ENCODE measurements at regions not wholly inside any gene's neighbourhood (a gene's known extent, or its start where the extent isn't known, plus 50 kb on each side); places are given as distances from the start of the nearest gene placed in this dataset.

- Histone ChIP-seq H3K27me3 (no peaks in the 10 kb centered on the region), H3K9me3 (no peaks in the 10 kb centered on the region), H3K4me3 (no peak overlapping the region), H3K36me3 (no peaks in the 10 kb centered on the region), H3K27ac (replicated peaks in 1 of 4) (no peak overlapping the region), H3K4me1 (no peaks in the 10 kb centered on the region)
- no peak for DNase-seq (ENCODE audit: extremely low spot score)
- 83% methylated on average over 2 of the region's 2 CpGs for WGBS
- intact Hi-C loops (cut with DNase I) = no loop called here
- TF ChIP-seq EP300 (IDR thresholded peaks at IDR 0.05) (no peak), CTCF (IDR thresholded peaks at IDR 0.05) (no peak), POLR2A (IDR thresholded peaks at IDR 0.05; ENCODE audit: low read depth) (no peak), POLR2AphosphoS5 (IDR thresholded peaks at IDR 0.05) (no peak)
Observed at GRCh38 chr10:28418069-28418468, 114.8 kb upstream of the WAC start.

GRCh38 chr10:28425422-28425821, 107.5 kb upstream of the WAC start:
- Histone ChIP-seq H3K36me3 (no peaks in the 10 kb centered on the region), H3K4me3 (no peak overlapping the region), H3K9me3 (no peaks in the 10 kb centered on the region), H3K4me1 (no peaks in the 10 kb centered on the region), H3K27me3 (no peaks in the 10 kb centered on the region), H3K27ac (replicated peaks in 1 of 4) (no peak overlapping the region)
- WGBS = 80% methylated on average over 3 of the region's 3 CpGs
- intact Hi-C loops (cut with DNase I) = no loop called here
- TF ChIP-seq EP300 (IDR thresholded peaks at IDR 0.05) (no peak), POLR2A (IDR thresholded peaks at IDR 0.05; ENCODE audit: low read depth) (no peak), CTCF (IDR thresholded peaks at IDR 0.05) (no peak), POLR2AphosphoS5 (IDR thresholded peaks at IDR 0.05) (no peak)
- no peak for DNase-seq (ENCODE audit: extremely low spot score)

DNA sequence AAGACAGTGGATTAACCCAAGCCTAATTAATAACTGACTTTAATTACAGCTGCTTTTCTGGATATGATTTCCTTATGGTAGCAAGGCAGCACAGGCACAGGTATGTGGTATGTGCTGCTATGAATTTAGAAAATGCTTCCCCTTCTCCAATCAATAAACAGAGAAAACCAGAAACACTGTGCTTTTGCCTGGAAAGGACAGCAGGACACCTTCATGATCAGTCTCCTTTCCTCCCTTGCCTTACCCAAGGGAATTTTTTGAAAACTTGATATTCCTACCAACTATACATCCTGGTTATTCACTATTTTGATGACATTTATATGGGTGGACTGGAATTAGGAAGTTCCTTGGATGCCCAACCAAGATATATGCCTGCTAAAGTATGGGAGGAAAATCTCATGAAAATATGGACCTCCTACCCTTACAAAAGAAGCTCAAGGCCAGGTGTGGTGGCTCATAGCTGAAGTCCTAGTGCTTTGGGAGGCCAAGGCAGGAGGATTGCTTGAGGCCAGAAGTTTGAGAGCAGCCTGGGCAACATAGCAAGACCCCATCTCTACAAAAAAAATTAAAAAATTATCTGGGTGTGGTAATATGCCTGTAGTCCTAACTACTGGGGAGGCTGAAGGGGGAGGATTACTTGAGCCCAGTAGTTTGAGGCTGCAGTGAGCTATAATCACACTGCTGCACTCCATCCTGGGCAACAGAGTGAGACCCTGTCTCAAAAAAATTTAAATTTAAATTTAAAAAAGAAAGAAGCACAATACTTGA, 106.3 kb upstream of the WAC start:
- Histone ChIP-seq H3K4me1 (no peaks in the 10 kb centered on the region), H3K4me3 (no peak overlapping the region), H3K9me3 (no peaks in the 10 kb centered on the region), H3K27me3 (no peaks in the 10 kb centered on the region), H3K27ac (replicated peaks in 1 of 4) (no peak overlapping the region), H3K36me3 (no peaks in the 10 kb centered on the region)
- no peak for TF ChIP-seq POLR2AphosphoS5 (IDR thresholded peaks at IDR 0.05)
- TF ChIP-seq CTCF (IDR thresholded peaks at IDR 0.05) = no peak
- TF ChIP-seq POLR2A (IDR thresholded peaks at IDR 0.05; ENCODE audit: low read depth) = no peak
- no peak for TF ChIP-seq EP300 (IDR thresholded peaks at IDR 0.05)
- DNase-seq (ENCODE audit: extremely low spot score) = no peak
- intact Hi-C loops (cut with DNase I) = no loop called here

GRCh38 chr10:28427376-28427775, 105.5 kb upstream of the WAC start:
- Histone ChIP-seq H3K4me3 (no peak overlapping the region), H3K4me1 (peaks cover 0 to 6% (median 4%) of the 10 kb centered on the region in 4 donors), H3K27me3 (no peaks in the 10 kb centered on the region), H3K9me3 (no peaks in the 10 kb centered on the region), H3K36me3 (no peaks in the 10 kb centered on the region), H3K27ac (replicated peaks in 1 of 4) (no peak overlapping the region)
- DNase-seq (ENCODE audit: extremely low spot score) = no peak
- intact Hi-C loops (cut with DNase I) = no loop called here
- TF ChIP-seq EP300 (IDR thresholded peaks at IDR 0.05) = no peak
- no peak for TF ChIP-seq POLR2A (IDR thresholded peaks at IDR 0.05; ENCODE audit: low read depth)
- WGBS = 68% methylated on average over 5 of the region's 5 CpGs

- Histone ChIP-seq H3K27ac (replicated peaks in 1 of 4) (no peak overlapping the region), H3K27me3 (no peaks in the 10 kb centered on the region), H3K4me1 (peaks cover 0 to 9% (median 6%) of the 10 kb centered on the region in 4 donors), H3K36me3 (no peaks in the 10 kb centered on the region), H3K4me3 (no peak overlapping the region), H3K9me3 (no peaks in the 10 kb centered on the region)
- intact Hi-C loops (cut with DNase I) = no loop called here
- DNase-seq (ENCODE audit: extremely low spot score) = no peak
- TF ChIP-seq EP300 (IDR thresholded peaks at IDR 0.05) (no peak), POLR2A (IDR thresholded peaks at IDR 0.05; ENCODE audit: low read depth) (no peak), CTCF (IDR thresholded peaks at IDR 0.05) (no peak), POLR2AphosphoS5 (IDR thresholded peaks at IDR 0.05) (no peak)
Observed at GRCh38 chr10:28429045-28429444, 103.9 kb upstream of the WAC start.
